H1 (cell line): ENCODE measurements at regions not wholly inside any gene's neighbourhood (a gene's known extent, or its start where the extent isn't known, plus 50 kb on each side); places are given as distances from the start of the nearest gene placed in this dataset.

Experiments
- CTCF ChIA-PET: fragments of 300-600 bp; sonication (Branson Sonifier 250); formaldehyde crosslinking; loops from one replicate; lab custom pipeline; 2021; ENCODE audit not compliant: partially characterized antibody; lab: Charles Lee
- POLR2A ChIA-PET: fragments of 300-600 bp; sonication (Branson Sonifier 250); formaldehyde crosslinking; loops from one replicate; lab custom pipeline; 2021; ENCODE audit warnings: inconsistent platforms; ENCODE audit not compliant: partially characterized antibody; lab: Charles Lee
- DNase-seq, 2 experiments: peaks; one replicate each; pipeline versions ENCODE4 v3.0.0 to v3.0.0-alpha.2; 2010 to 2022; ENCODE audit warnings: low spot score in 2 of 2, low read depth in 1 of 2, mixed read lengths in 1 of 2
- FAIRE-seq: peaks from 2 replicates; lab custom pipeline; 2011; peaks lifted over from hg19 to GRCh38; lab: Jason Lieb, UNC
- H2AFZ ChIP-seq: 2 replicates; pipeline ENCODE4 v1.8.1; 2012; ENCODE audit warnings: low read length, inconsistent platforms
- H2AK5ac ChIP-seq: 2 replicates; pipeline ENCODE4 v1.6.1; 2013; ENCODE audit warnings: low read depth, low read length
- H2BK120ac ChIP-seq: replicated peaks from 2 replicates; pipeline ENCODE3; 2013; ENCODE audit warnings: low read depth, low read length, inconsistent platforms
- H2BK12ac ChIP-seq: 2 replicates; pipeline ENCODE4 v1.6.1; 2013; ENCODE audit warnings: low read depth, low read length
- H2BK15ac ChIP-seq: 2 replicates; pipeline ENCODE4 v1.6.1; 2013; ENCODE audit warnings: low read length
- H2BK20ac ChIP-seq: 2 replicates; pipeline ENCODE4 v1.6.1; 2013; ENCODE audit warnings: low read length
- H2BK5ac ChIP-seq: 2 replicates; pipeline ENCODE4 v1.6.1; 2013; ENCODE audit warnings: low read depth, low read length
- H3K14ac ChIP-seq: 2 replicates; pipeline ENCODE4 v1.6.1; 2013; ENCODE audit warnings: inconsistent platforms; ENCODE audit not compliant: insufficient read length
- H3K18ac ChIP-seq: 2 replicates; pipeline ENCODE4 v1.6.1; 2013; ENCODE audit warnings: low read length; ENCODE audit errors: extremely low read depth
- H3K23ac ChIP-seq: 2 replicates; pipeline ENCODE4 v1.6.1; 2013; ENCODE audit warnings: inconsistent platforms; ENCODE audit not compliant: insufficient read length
- H3K23me2 ChIP-seq: 2 replicates; pipeline ENCODE4 v1.6.1; 2013; ENCODE audit warnings: low read depth, low read length
- H3K27ac ChIP-seq: 2 replicates; pipeline ENCODE4 v1.6.1; 2011; ENCODE audit warnings: low read depth, low read length, inconsistent platforms
- H3K27me3 ChIP-seq, 4 experiments: replicated peaks in 1 of 4; 1 replicate in 1 of 4; 2 replicates in 3 of 4; pipeline versions ENCODE4 v1.6.1 to v1.8.1; 2011 to 2013; ENCODE audit warnings: low read length in 3 of 4, mild to moderate bottlenecking in 3 of 4, inconsistent platforms in 2 of 4, mixed read lengths in 2 of 4, moderate library complexity in 1 of 4; ENCODE audit not compliant: control insufficient read depth in 3 of 4, insufficient read depth in 3 of 4; ENCODE audit errors: extremely low read depth in 1 of 4
- H3K36me3 ChIP-seq, 4 experiments: 2 replicates each; pipeline versions ENCODE4 v1.6.1 to v1.8.1; 2011 to 2013; ENCODE audit warnings: mild to moderate bottlenecking in 4 of 4, low read length in 3 of 4, moderate library complexity in 2 of 4, control low read depth in 1 of 4, inconsistent platforms in 1 of 4; ENCODE audit not compliant: insufficient read depth in 4 of 4, control insufficient read depth in 2 of 4
- H3K4ac ChIP-seq: replicated peaks from 2 replicates; pipeline ENCODE3; 2013; ENCODE audit warnings: low read length, low read depth, mixed read lengths, inconsistent platforms; ENCODE audit not compliant: insufficient read length
- H3K4me1 ChIP-seq, 4 experiments: replicated peaks in 1 of 4; 1 replicate in 1 of 4; 2 replicates in 3 of 4; pipeline versions ENCODE4 v1.6.1 to v1.8.1; 2011 to 2013; ENCODE audit warnings: low read length in 3 of 4, inconsistent platforms in 2 of 4, mixed read lengths in 1 of 4; ENCODE audit not compliant: insufficient read depth in 4 of 4, control insufficient read depth in 3 of 4
- H3K4me2 ChIP-seq, 2 experiments: 2 replicates each; pipeline versions ENCODE4 v1.6.1 to v1.8.1; 2011 to 2013; ENCODE audit warnings: low read depth in 2 of 2, low read length in 2 of 2, control low read depth in 1 of 2, inconsistent platforms in 1 of 2, mild to moderate bottlenecking in 1 of 2; ENCODE audit not compliant: insufficient read depth in 1 of 2
- H3K4me3 ChIP-seq, 4 experiments: fragments of 200-600, 300-600 bp in 1 of 4; sonication (generic), shearing (Covaris generic), sonication (Bioruptor Twin) in 1 of 4; 2 replicates each; pipeline versions ENCODE4 v1.5.1 to v1.8.1; 2011 to 2016; ENCODE audit warnings: low read length in 4 of 4, low read depth in 3 of 4, control low read depth in 2 of 4, inconsistent platforms in 2 of 4, mild to moderate bottlenecking in 2 of 4, mixed read lengths in 1 of 4, moderate library complexity in 1 of 4; ENCODE audit not compliant: insufficient read depth in 2 of 4; ENCODE audit errors: extremely low read depth in 1 of 4
- H3K56ac ChIP-seq: replicated peaks from 2 replicates; pipeline ENCODE3; 2013; ENCODE audit warnings: low read depth, mild to moderate bottlenecking, mixed read lengths, low read length, inconsistent platforms; ENCODE audit not compliant: insufficient read length
- H3K79me1 ChIP-seq: 2 replicates; pipeline ENCODE4 v1.6.1; 2013; ENCODE audit warnings: low read depth, low read length, control low read depth
- H3K79me2 ChIP-seq, 2 experiments: 2 replicates each; pipeline versions ENCODE4 v1.6.1 to v1.8.1; 2012 to 2013; ENCODE audit warnings: low read length in 2 of 2, mild to moderate bottlenecking in 2 of 2, inconsistent platforms in 1 of 2; ENCODE audit not compliant: insufficient read depth in 2 of 2, control insufficient read depth in 1 of 2
- H3K9ac ChIP-seq, 4 experiments: replicated peaks in 1 of 4; 1 replicate in 1 of 4; 2 replicates in 3 of 4; pipeline versions ENCODE4 v1.6.1 to v1.8.1; 2011 to 2013; ENCODE audit warnings: low read depth in 3 of 4, low read length in 3 of 4, control low read depth in 2 of 4, mild to moderate bottlenecking in 2 of 4, moderate library complexity in 2 of 4, inconsistent platforms in 1 of 4; ENCODE audit errors: extremely low read depth in 1 of 4
- H3K9me3 ChIP-seq, 2 experiments: 2 replicates each; pipeline versions ENCODE4 v1.6.1 to v1.8.1; 2012 to 2013; ENCODE audit warnings: mild to moderate bottlenecking in 2 of 2, moderate library complexity in 2 of 2, control low read depth in 1 of 2, inconsistent platforms in 1 of 2, low read depth in 1 of 2, low read length in 1 of 2, mixed read lengths in 1 of 2; ENCODE audit not compliant: insufficient read depth in 2 of 2
- H4K20me1 ChIP-seq, 2 experiments: replicated peaks in 1 of 2; 2 replicates each; pipeline versions ENCODE3 to v1.8.1; 2011 to 2013; ENCODE audit warnings: inconsistent platforms in 2 of 2, low read length in 2 of 2, mild to moderate bottlenecking in 1 of 2; ENCODE audit not compliant: insufficient read depth in 2 of 2, control insufficient read depth in 1 of 2
- H4K5ac ChIP-seq: 2 replicates; pipeline ENCODE4 v1.6.1; 2013; ENCODE audit warnings: low read length, low read depth, mixed read lengths, inconsistent platforms; ENCODE audit not compliant: insufficient read length
- H4K8ac ChIP-seq: 2 replicates; pipeline ENCODE4 v1.8.0; 2013; ENCODE audit warnings: mild to moderate bottlenecking, moderate library complexity, low read length, inconsistent platforms; ENCODE audit not compliant: insufficient read depth; ENCODE audit errors: extremely low read depth
- H4K91ac ChIP-seq: replicated peaks from 2 replicates; pipeline ENCODE3; 2013; ENCODE audit warnings: low read length, mixed read lengths, inconsistent platforms; ENCODE audit not compliant: insufficient read length
- CHD1 ChIP-seq: IDR thresholded peaks from 2 replicates; pipeline ENCODE4 v1.6.1; 2012; ENCODE audit warnings: low read depth, low read length, improper control_type of control experiment
- HDAC6 ChIP-seq: IDR thresholded peaks from one replicate; pipeline ENCODE4 v1.7.1; 2012; ENCODE audit warnings: low read depth, mild to moderate bottlenecking, inconsistent platforms, low read length, moderate library complexity
- NANOG ChIP-seq: IDR thresholded peaks from 2 replicates; pipeline ENCODE4 v1.6.1; 2011; ENCODE audit warnings: low read length, low read depth, mild to moderate bottlenecking, inconsistent platforms; ENCODE audit not compliant: insufficient read depth, poor library complexity, severe bottlenecking
- SIN3A ChIP-seq, 2 experiments: IDR thresholded peaks in 1 of 2; conservative IDR thresholded peaks in 1 of 2; 2 replicates each; pipeline ENCODE4 v1.6.1; 2011 to 2012; ENCODE audit warnings: low read length in 2 of 2, improper control_type of control experiment in 1 of 2, low read depth in 1 of 2, mild to moderate bottlenecking in 1 of 2
- WGBS, 2 experiments: shearing (Covaris generic) in 1 of 2; methylation state at CpG; one replicate each; pipeline versions ENCODE4 v1.1.6 to v1.1.7; 2013 to 2015; ENCODE audit warnings: low lambda C conversion rate in 2 of 2, mixed read lengths in 2 of 2, inconsistent platforms in 1 of 2, low coverage in 1 of 2, missing lambda C conversion rate in 1 of 2; ENCODE audit not compliant: insufficient replicate concordance in 2 of 2, insufficient coverage in 1 of 2, insufficient read length in 1 of 2; ENCODE audit errors: extremely low coverage in 1 of 2, missing lambda C conversion rate in 1 of 2; 5-methylcytosine and 5-hydroxymethylcytosine counted together

DNA sequence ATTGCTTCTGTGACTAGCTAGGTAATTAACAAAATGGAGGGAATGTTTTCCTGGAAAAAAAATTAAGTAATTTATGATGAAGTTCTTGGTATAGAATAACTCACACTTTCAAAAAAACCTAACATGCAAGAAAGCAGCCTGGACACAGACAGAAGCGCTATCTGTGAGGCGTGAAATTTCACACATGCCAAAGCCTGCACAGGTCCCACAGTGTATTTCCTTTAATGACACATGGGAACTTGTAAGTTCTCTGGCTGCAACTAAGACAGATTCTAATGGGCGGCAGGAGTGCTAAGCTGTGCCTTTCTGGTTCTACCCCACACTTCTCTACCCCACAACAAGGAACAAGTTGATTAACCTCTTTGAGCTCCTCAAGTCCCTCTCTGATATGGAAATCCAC, 84.9 kb upstream of the NEO1 start:
- no peaks in the 10 kb centered on the region for H4K20me1 ChIP-seq
- WGBS, 2 experiments: 64% methylated on average over 3 of the region's 3 CpGs; no CpG with 5 or more reads in 1 of the 2 experiments
- H3K4me1 ChIP-seq: peaks cover 0 to 3% (median under 1%) of the 10 kb centered on the region in 4 experiments; a peak in 1 of 7 replicates
- H3K79me1 ChIP-seq: no peaks in the 10 kb centered on the region
- H2BK5ac ChIP-seq: no peak overlapping the region
- no peak overlapping the region for H3K18ac ChIP-seq
- TF ChIP-seq NANOG: no peak
- TF ChIP-seq SIN3A (conservative IDR thresholded peaks at IDR 0.05 in 1 of 2, IDR thresholded peaks at IDR 0.05 in 1 of 2; ENCODE audit: low read depth in 1 of 2, low read length in 2 of 2): no peak
- TF ChIP-seq CHD1: no peak
- TF ChIP-seq HDAC6: no peak
- H3K4ac ChIP-seq: no peak overlapping the region
- H3K14ac ChIP-seq: no peak overlapping the region
- no peak overlapping the region for H3K4me3 ChIP-seq
- H4K5ac ChIP-seq: no peak overlapping the region
- POLR2A ChIA-PET: no interaction called here
- H2AFZ ChIP-seq: no peak overlapping the region
- H3K4me2 ChIP-seq: no peak overlapping the region
- H2BK12ac ChIP-seq: no peak overlapping the region
- FAIRE-seq (no peak), DNase-seq (no peak)
- H2BK15ac ChIP-seq: no peak overlapping the region
- no peaks in the 10 kb centered on the region for H3K23me2 ChIP-seq
- H2BK120ac ChIP-seq: no peak overlapping the region
- no peak overlapping the region for H3K27ac ChIP-seq
- H2AK5ac ChIP-seq: no peak overlapping the region
- no peaks in the 10 kb centered on the region for H3K27me3 ChIP-seq
- no peaks in the 10 kb centered on the region for H3K36me3 ChIP-seq
- H3K9me3 ChIP-seq: peaks cover under 1 to 3% of the 10 kb centered on the region in 2 experiments; a peak in 3 of 4 replicates
- CTCF ChIA-PET: interaction anchor here (1.1 kb wide), 1 partner anchor 47 kb away, joined by 3 read pairs; no protein-coding TSS in a partner anchor
- no peak overlapping the region for H3K9ac ChIP-seq
- no peak overlapping the region for H3K23ac ChIP-seq
- no peak overlapping the region for H3K56ac ChIP-seq
- H2BK20ac ChIP-seq: no peak overlapping the region
- no peak overlapping the region for H4K8ac ChIP-seq
- H4K91ac ChIP-seq: no peak overlapping the region
- no peaks in the 10 kb centered on the region for H3K79me2 ChIP-seq
